ENCODE measurements at regions not wholly inside any gene's neighbourhood (a gene's known extent, or its start where the extent isn't known, plus 50 kb on each side); places are given as distances from the start of the nearest gene placed in this dataset.

DNA sequence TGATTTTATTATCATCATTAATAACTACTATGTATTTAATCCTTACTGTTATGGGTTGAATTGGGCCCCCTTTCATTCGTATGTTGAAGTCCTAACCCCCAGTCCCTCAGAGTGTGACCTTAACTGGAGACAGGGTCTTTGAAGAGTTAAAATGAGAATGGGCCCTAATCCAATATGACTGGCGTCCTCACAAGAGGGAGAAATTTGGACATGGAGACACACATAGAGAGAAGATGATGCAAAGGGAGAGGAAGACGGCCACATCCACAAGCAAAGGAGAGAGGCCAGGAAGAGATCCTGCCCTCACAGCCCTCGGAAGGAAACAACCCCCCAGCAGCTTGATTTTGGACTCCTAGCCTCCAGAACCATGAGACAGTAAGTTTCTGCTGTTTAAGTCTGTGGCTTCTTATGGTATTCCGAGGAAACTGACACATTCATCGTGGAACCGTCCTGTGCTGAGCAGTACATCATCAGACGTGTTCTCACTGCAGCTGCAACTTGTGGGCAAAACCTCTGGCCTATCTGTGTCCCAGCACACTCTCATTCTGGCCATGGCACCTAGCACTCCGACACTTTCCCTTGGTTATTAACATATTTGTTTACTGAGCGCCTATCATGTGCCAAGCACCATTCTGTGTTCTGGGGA is 127.6 kb downstream of the SLC38A6 start:
- TF ChIP-seq POLR2A (IDR thresholded peaks at IDR 0.05; ENCODE audit: extremely low read depth, insufficient read length) (no peak), CTCF (IDR thresholded peaks at IDR 0.05; ENCODE audit: low read depth, low read length) (no peak), MYC (IDR thresholded peaks at IDR 0.05; ENCODE audit: low read depth, low read length) (no peak)
- TF ChIP-seq, protein P1, sequence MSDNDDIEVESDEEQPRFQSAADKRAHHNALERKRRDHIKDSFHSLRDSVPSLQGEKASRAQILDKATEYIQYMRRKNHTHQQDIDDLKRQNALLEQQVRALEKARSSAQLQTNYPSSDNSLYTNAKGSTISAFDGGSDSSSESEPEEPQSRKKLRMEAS (IDR thresholded peaks at IDR 0.05; ENCODE audit: low read depth, low read length): no peak
